Activated CD4-positive, alpha-beta T cell treated with anti-CD3 and anti-CD28 coated beads for 48 hours (primary cell): ENCODE measurements at regions not wholly inside any gene's neighbourhood (a gene's known extent, or its start where the extent isn't known, plus 50 kb on each side); places are given as distances from the start of the nearest gene placed in this dataset.
A peak's percentile ranks its signal among the peaks of the same experiment; 100 is the strongest.

Experiments used
- DNase-seq: peaks from one replicate; pipeline ENCODE4 v3.0.0-alpha.2; 2020

GRCh38 chr11:131122448-131122847, 206.2 kb upstream of the SNX19 start:
- no peak for DNase-seq

- no peak for DNase-seq
Observed at GRCh38 chr11:131129474-131129873, 213.2 kb upstream of the SNX19 start.

- DNase-seq = no peak
Observed at GRCh38 chr11:131135611-131136010, 219.3 kb upstream of the SNX19 start.

- DNase-seq = no peak
Observed at GRCh38 chr11:131136486-131136885, 220.2 kb upstream of the SNX19 start.

GRCh38 chr11:131137046-131137445, 220.8 kb upstream of the SNX19 start:
- DNase-seq = no peak

GRCh38 chr11:131138731-131139130, 222.5 kb upstream of the SNX19 start:
- DNase-seq = no peak

GRCh38 chr11:131145791-131146190, 224.6 kb upstream of the NTM start:
- no peak for DNase-seq

- DNase-seq = no peak
Observed at GRCh38 chr11:131146827-131147490, 223.5 kb upstream of the NTM start.

GRCh38 chr11:131154351-131154750, 216.1 kb upstream of the NTM start:
- no peak for DNase-seq

GRCh38 chr11:131157678-131158077, 212.7 kb upstream of the NTM start:
- no peak for DNase-seq

- DNase-seq = no peak
Observed at GRCh38 chr11:131160846-131161245, 209.6 kb upstream of the NTM start.

GRCh38 chr11:131163613-131164012, 206.8 kb upstream of the NTM start:
- no peak for DNase-seq

- no peak for DNase-seq
Observed at GRCh38 chr11:131165036-131165435, 205.4 kb upstream of the NTM start.

GRCh38 chr11:131168839-131169713, 201.3 kb upstream of the NTM start:
- DNase-seq = no peak

GRCh38 chr11:131172011-131172410, 198.4 kb upstream of the NTM start:
- DNase-seq = no peak

- no peak for DNase-seq
Observed at GRCh38 chr11:131178020-131178419, 192.4 kb upstream of the NTM start.

- no peak for DNase-seq
Observed at GRCh38 chr11:131178596-131178995, 191.8 kb upstream of the NTM start.

GRCh38 chr11:131179836-131180235, 190.6 kb upstream of the NTM start:
- DNase-seq = no peak

- no peak for DNase-seq
Observed at GRCh38 chr11:131185915-131186314, 184.5 kb upstream of the NTM start.

GRCh38 chr11:131186629-131187101, 183.8 kb upstream of the NTM start:
- DNase-seq = peak; percentile 6

- DNase-seq = no peak
Observed at GRCh38 chr11:131190446-131190845, 180.0 kb upstream of the NTM start.

- no peak for DNase-seq
Observed at GRCh38 chr11:131191606-131192005, 178.8 kb upstream of the NTM start.

- DNase-seq = no peak
Observed at GRCh38 chr11:131192628-131193027, 177.8 kb upstream of the NTM start.

- DNase-seq = no peak
Observed at GRCh38 chr11:131193031-131193501, 177.3 kb upstream of the NTM start.
